HCT116 (cell line): ENCODE measurements at regions not wholly inside any gene's neighbourhood (a gene's known extent, or its start where the extent isn't known, plus 50 kb on each side); places are given as distances from the start of the nearest gene placed in this dataset.

ENCODE experiments used
- ATAC-seq: fragments of 200-7000 bp; cut with Tn5 transposase; 2 replicates; pipeline ENCODE4 v1.9.1; 2020; ENCODE audit warnings: mild to moderate bottlenecking, moderate library complexity
- BruUV-seq: library from RNA; stranded (reverse); fragments of 400-500 nt; replicated peaks from 2 replicates; lab custom pipeline; 2021; lab: Mats Ljungman, UMichigan
- CTCF ChIA-PET: fragments of 300-600 bp; sonication (Branson Sonifier 250); formaldehyde crosslinking; loops from one replicate; lab custom pipeline; 2021; ENCODE audit warnings: antibody characterized with exemption; lab: Charles Lee
- POLR2A ChIA-PET: fragments of 300-600, 350-600 bp; sonication (Branson Sonifier 250); formaldehyde crosslinking; loops from one replicate; lab custom pipeline; 2021; ENCODE audit warnings: antibody characterized with exemption; lab: Charles Lee
- RAD21 ChIA-PET, 2 experiments: fragments of 300-600 bp; sonication (Branson Sonifier 250); formaldehyde crosslinking; loops; one replicate each; lab custom pipeline; 2023; ENCODE audit warnings: low total read pairs in 2 of 2; ENCODE audit not compliant: uncharacterized antibody in 2 of 2, unreplicated experiment in 2 of 2, low non-redundant PET in 1 of 2; lab: Charles Lee
- DNase-seq: peaks from one replicate; pipeline ENCODE4 v3.0.0-alpha.2; 2010; ENCODE audit warnings: low read depth, low spot score
- H2AFZ ChIP-seq: fragments of 200-600 bp; shearing (Covaris generic), sonication (generic); 2 replicates; pipeline ENCODE4 v1.6.1; 2017; ENCODE audit warnings: low read depth, mixed run types, mixed read lengths, antibody characterized with exemption, low read length; ENCODE audit not compliant: poor library complexity, severe bottlenecking
- H3K27ac ChIP-seq: 2 replicates; pipeline ENCODE4 v1.5.1; 2012; ENCODE audit warnings: low read depth, low read length
- H3K27me3 ChIP-seq: fragments of 200-600 bp; sonication (generic); 2 replicates; pipeline ENCODE4 v1.6.1; 2016; ENCODE audit warnings: mixed run types, low read length, mixed read lengths; ENCODE audit not compliant: insufficient read depth
- H3K36me3 ChIP-seq, 2 experiments: fragments of 200-500 bp in 1 of 2; fragments of 200-600 bp in 1 of 2; sonication (Bioruptor generic) in 1 of 2; sonication (generic) in 1 of 2; 2 replicates each; pipeline versions ENCODE4 v1.5.1 to v1.6.1; 2014 to 2016; ENCODE audit warnings: low read length in 2 of 2, inconsistent platforms in 1 of 2, mixed read lengths in 1 of 2, mixed run types in 1 of 2; ENCODE audit not compliant: insufficient read depth in 2 of 2, control insufficient read depth in 1 of 2
- H3K4me1 ChIP-seq, 2 experiments: fragments of 200-600 bp in 1 of 2; sonication (generic) in 1 of 2; 2 replicates each; pipeline versions ENCODE4 v1.5.1 to v1.6.1; 2012 to 2017; ENCODE audit warnings: low read length in 2 of 2, inconsistent platforms in 1 of 2, mild to moderate bottlenecking in 1 of 2, mixed read lengths in 1 of 2, mixed run types in 1 of 2, moderate library complexity in 1 of 2; ENCODE audit not compliant: insufficient read depth in 2 of 2, control insufficient read depth in 1 of 2
- H3K4me2 ChIP-seq: fragments of 200-600 bp; sonication (generic); 2 replicates; pipeline ENCODE4 v1.6.1; 2017; ENCODE audit warnings: mixed run types, low read length, mixed read lengths
- H3K4me3 ChIP-seq, 2 experiments: fragments of 200-600 bp in 1 of 2; sonication (generic) in 1 of 2; replicated peaks in 1 of 2; 2 replicates each; pipeline ENCODE4 v1.5.1; 2011 to 2016; ENCODE audit warnings: low read length in 2 of 2, control low read depth in 1 of 2, low read depth in 1 of 2, mild to moderate bottlenecking in 1 of 2, mixed read lengths in 1 of 2, mixed run types in 1 of 2
- H3K79me2 ChIP-seq: fragments of 200-600 bp; sonication (generic); 2 replicates; pipeline ENCODE4 v1.6.1; 2017; ENCODE audit warnings: mild to moderate bottlenecking, mixed run types, low read length, moderate library complexity, mixed read lengths; ENCODE audit not compliant: insufficient read depth
- H3K9ac ChIP-seq: fragments of 200-600 bp; sonication (generic); 2 replicates; pipeline ENCODE4 v1.6.1; 2016; ENCODE audit warnings: low read length, mixed read lengths
- H3K9me2 ChIP-seq: fragments of 200-600 bp; sonication (generic), shearing (Covaris generic); 2 replicates; pipeline ENCODE4 v1.6.1; 2017; ENCODE audit warnings: mixed run types, mild to moderate bottlenecking, moderate library complexity; ENCODE audit not compliant: insufficient read depth
- H3K9me3 ChIP-seq, 2 experiments: fragments of 200-500 bp in 1 of 2; fragments of 200-600 bp in 1 of 2; sonication (Bioruptor generic) in 1 of 2; sonication (generic) in 1 of 2; 2 replicates each; pipeline ENCODE4 v1.6.1; 2014 to 2017; ENCODE audit warnings: low read length in 2 of 2, mixed read lengths in 2 of 2, inconsistent platforms in 1 of 2, low read depth in 1 of 2, mild to moderate bottlenecking in 1 of 2, mixed run types in 1 of 2, moderate library complexity in 1 of 2; ENCODE audit not compliant: control insufficient read depth in 1 of 2, insufficient read depth in 1 of 2
- H4K20me1 ChIP-seq: fragments of 200-600 bp; sonication (generic), shearing (Covaris generic); 2 replicates; pipeline ENCODE4 v1.6.1; 2017; ENCODE audit warnings: mixed run types, mild to moderate bottlenecking, moderate library complexity; ENCODE audit not compliant: insufficient read depth
- CBX3 ChIP-seq: IDR thresholded peaks from 2 replicates; pipeline ENCODE4 v1.6.1; 2012; ENCODE audit warnings: low read depth
- CEBPB ChIP-seq: IDR thresholded peaks from 2 replicates; pipeline ENCODE4 v1.6.1; 2012; ENCODE audit warnings: low read depth
- ELF1 ChIP-seq: IDR thresholded peaks from 2 replicates; pipeline ENCODE4 v1.6.1; 2012; ENCODE audit warnings: low read depth, borderline replicate concordance
- FOSL1 ChIP-seq: IDR thresholded peaks from 2 replicates; pipeline ENCODE4 v1.6.1; 2012; ENCODE audit warnings: low read depth
- JUND ChIP-seq: IDR thresholded peaks from 2 replicates; pipeline ENCODE4 v1.6.1; 2012
- MAX ChIP-seq: IDR thresholded peaks from 2 replicates; pipeline ENCODE4 v1.6.1; 2012
- POLR2A ChIP-seq: IDR thresholded peaks from 2 replicates; pipeline ENCODE4 v1.7.0; 2011; ENCODE audit warnings: borderline replicate concordance; ENCODE audit not compliant: insufficient read depth, insufficient read length; ENCODE audit errors: extremely low read depth
- POLR2AphosphoS5 ChIP-seq: IDR thresholded peaks from 2 replicates; pipeline ENCODE4 v1.6.1; 2011; ENCODE audit warnings: mild to moderate bottlenecking, low read depth, low read length, moderate library complexity
- RAD21 ChIP-seq: IDR thresholded peaks from 2 replicates; pipeline ENCODE4 v1.6.1; 2012; ENCODE audit warnings: low read depth, mild to moderate bottlenecking
- SP1 ChIP-seq: IDR thresholded peaks from 2 replicates; pipeline ENCODE4 v1.6.1; 2012; ENCODE audit warnings: low read depth
- ZBTB33 ChIP-seq: IDR thresholded peaks from 2 replicates; pipeline ENCODE4 v1.6.1; 2011; ENCODE audit warnings: mild to moderate bottlenecking, low read length, moderate library complexity; ENCODE audit not compliant: insufficient replicate concordance; ENCODE audit errors: extremely low read depth
- intact Hi-C: fragments of 100-400 bp; cut with micrococcal nuclease; formaldehyde crosslinking; loops from 2 replicates; pipeline ENCODE4 v1.10.0; 2022
- TF ChIP-seq, protein P1 (sequence below): IDR thresholded peaks from 2 replicates; pipeline ENCODE4 v1.6.1; 2012; ENCODE audit warnings: low read depth

DNA sequence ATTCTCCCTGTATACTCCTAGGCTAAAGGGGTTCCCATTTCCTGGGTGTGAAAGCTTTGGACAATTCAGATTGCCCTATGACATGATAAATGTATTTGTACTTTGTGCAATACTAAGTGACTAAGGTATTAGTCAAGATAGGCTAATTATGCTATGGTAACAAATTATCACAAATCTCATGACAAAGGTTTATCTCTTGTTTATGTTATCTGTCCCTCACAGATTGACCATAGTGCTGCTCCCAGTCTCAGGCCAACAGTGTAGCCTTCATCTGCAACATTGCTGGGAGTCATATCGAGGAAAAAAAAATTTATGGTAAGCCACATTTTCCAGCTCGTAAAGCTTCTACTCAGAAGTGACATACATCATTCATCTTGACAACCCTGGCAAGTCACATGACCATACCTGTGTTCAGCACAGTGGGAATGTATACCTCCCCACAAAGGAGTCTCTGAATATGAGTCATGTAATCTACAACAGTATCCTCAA, 346.2 kb downstream of the IGSF11 start:
- Histone ChIP-seq H4K20me1 (no peaks in the 10 kb centered on the region), H3K4me2 (peak overlapping the region; percentile 44), H3K27me3 (no peaks in the 10 kb centered on the region), H3K9me2 (no peaks in the 10 kb centered on the region), H3K4me3 (no peak overlapping the region), H3K36me3 (no peaks in the 10 kb centered on the region), H3K9me3 (no peaks in the 10 kb centered on the region), H3K9ac (no peak overlapping the region), H3K27ac (no peak overlapping the region), H3K79me2 (no peaks in the 10 kb centered on the region), H2AFZ (no peak overlapping the region), H3K4me1 (peaks cover 0 to 10% of the 10 kb centered on the region in 2 experiments; a peak in 3 of 4 replicates)
- ATAC-seq (peak; percentile 86), DNase-seq (peak; percentile 54)
- BruUV-seq, result no TSS peak
- CTCF ChIA-PET, result no interaction called here
- TF ChIP-seq, protein P1, sequence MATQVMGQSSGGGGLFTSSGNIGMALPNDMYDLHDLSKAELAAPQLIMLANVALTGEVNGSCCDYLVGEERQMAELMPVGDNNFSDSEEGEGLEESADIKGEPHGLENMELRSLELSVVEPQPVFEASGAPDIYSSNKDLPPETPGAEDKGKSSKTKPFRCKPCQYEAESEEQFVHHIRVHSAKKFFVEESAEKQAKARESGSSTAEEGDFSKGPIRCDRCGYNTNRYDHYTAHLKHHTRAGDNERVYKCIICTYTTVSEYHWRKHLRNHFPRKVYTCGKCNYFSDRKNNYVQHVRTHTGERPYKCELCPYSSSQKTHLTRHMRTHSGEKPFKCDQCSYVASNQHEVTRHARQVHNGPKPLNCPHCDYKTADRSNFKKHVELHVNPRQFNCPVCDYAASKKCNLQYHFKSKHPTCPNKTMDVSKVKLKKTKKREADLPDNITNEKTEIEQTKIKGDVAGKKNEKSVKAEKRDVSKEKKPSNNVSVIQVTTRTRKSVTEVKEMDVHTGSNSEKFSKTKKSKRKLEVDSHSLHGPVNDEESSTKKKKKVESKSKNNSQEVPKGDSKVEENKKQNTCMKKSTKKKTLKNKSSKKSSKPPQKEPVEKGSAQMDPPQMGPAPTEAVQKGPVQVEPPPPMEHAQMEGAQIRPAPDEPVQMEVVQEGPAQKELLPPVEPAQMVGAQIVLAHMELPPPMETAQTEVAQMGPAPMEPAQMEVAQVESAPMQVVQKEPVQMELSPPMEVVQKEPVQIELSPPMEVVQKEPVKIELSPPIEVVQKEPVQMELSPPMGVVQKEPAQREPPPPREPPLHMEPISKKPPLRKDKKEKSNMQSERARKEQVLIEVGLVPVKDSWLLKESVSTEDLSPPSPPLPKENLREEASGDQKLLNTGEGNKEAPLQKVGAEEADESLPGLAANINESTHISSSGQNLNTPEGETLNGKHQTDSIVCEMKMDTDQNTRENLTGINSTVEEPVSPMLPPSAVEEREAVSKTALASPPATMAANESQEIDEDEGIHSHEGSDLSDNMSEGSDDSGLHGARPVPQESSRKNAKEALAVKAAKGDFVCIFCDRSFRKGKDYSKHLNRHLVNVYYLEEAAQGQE, result no peak
- TF ChIP-seq CBX3 (no peak), CEBPB (peak; percentile 78), FOSL1 (peak; percentile 68), SP1 (0 out of 2 replicates have a peak, but pooled peaks have one; percentile 14), JUND (peak; percentile 48; the same call in 1 of the 2 replicates), POLR2A (no peak)
- intact Hi-C loops, result no loop called here
- POLR2A ChIA-PET, result interaction anchor here (1.1 kb wide), 1 partner anchor 15 kb away, joined by 3 read pairs; no protein-coding TSS in a partner anchor
- RAD21 ChIA-PET, result no interaction called here

GRCh38 chr3:118692416-118692815, 342.2 kb downstream of the IGSF11 start:
- BruUV-seq, result no TSS peak
- ChIA-PET CTCF (no interaction called here), POLR2A (no interaction called here), RAD21 (no interaction called here)
- Histone ChIP-seq H4K20me1 (no peaks in the 10 kb centered on the region), H3K27me3 (no peaks in the 10 kb centered on the region), H3K79me2 (0 out of 2 replicates have a peak, but pooled peaks cover 13% of the 10 kb centered on the region), H3K9me2 (no peaks in the 10 kb centered on the region), H3K9me3 (no peaks in the 10 kb centered on the region), H3K4me2 (no peak overlapping the region), H3K4me1 (peaks cover 0 to 10% of the 10 kb centered on the region in 2 experiments; a peak in 3 of 4 replicates), H3K4me3 (no peak overlapping the region), H3K36me3 (no peaks in the 10 kb centered on the region), H3K9ac (no peak overlapping the region), H2AFZ (no peak overlapping the region), H3K27ac (no peak overlapping the region)
- DNase-seq (no peak), ATAC-seq (no peak)
- no peak for TF ChIP-seq RAD21
- TF ChIP-seq MAX, result no peak
- TF ChIP-seq ELF1, result no peak
- no peak for TF ChIP-seq POLR2AphosphoS5
- no peak for TF ChIP-seq ZBTB33
- intact Hi-C loops, result no loop called here
